HL-60 (cell line): ENCODE measurements at regions not wholly inside any gene's neighbourhood (a gene's known extent, or its start where the extent isn't known, plus 50 kb on each side); places are given as distances from the start of the nearest gene placed in this dataset.

Experiments
- DNase-seq, 2 experiments: peaks; one replicate each; pipeline ENCODE4 v3.0.0-alpha.2; 2010 to 2020; ENCODE audit warnings: low read depth in 1 of 2, low spot score in 1 of 2
- H3K27ac ChIP-seq: fragments of 250-450 bp; sonication (Bioruptor Pico); replicated peaks from 2 replicates; pipeline ENCODE4 v1.5.1; 2020; ENCODE audit warnings: mild to moderate bottlenecking, moderate library complexity
- H3K27me3 ChIP-seq: fragments of 250-450 bp; sonication (Bioruptor Pico); 2 replicates; pipeline ENCODE4 v1.5.1; 2021; ENCODE audit warnings: mild to moderate bottlenecking, moderate library complexity; ENCODE audit not compliant: insufficient read depth, poor library complexity, severe bottlenecking
- H3K4me3 ChIP-seq: replicated peaks from 2 replicates; pipeline ENCODE4 v1.5.1; 2011; ENCODE audit warnings: mild to moderate bottlenecking, control low read depth, low read length; ENCODE audit not compliant: insufficient read depth
- GABPA ChIP-seq: IDR thresholded peaks from 2 replicates; pipeline ENCODE4 v1.6.1; 2012; ENCODE audit warnings: low read depth
- POLR2AphosphoS5 ChIP-seq: IDR thresholded peaks from 2 replicates; pipeline ENCODE4 v1.6.1; 2012; ENCODE audit warnings: low read depth
- SPI1 ChIP-seq: IDR thresholded peaks from 2 replicates; pipeline ENCODE4 v1.6.1; 2012; ENCODE audit warnings: low read depth, mild to moderate bottlenecking, borderline replicate concordance
- TF ChIP-seq, protein P1 (sequence below): IDR thresholded peaks from one replicate; pipeline ENCODE4 v1.5.1; 2011; ENCODE audit warnings: low read length, control low read depth, inconsistent platforms; ENCODE audit not compliant: insufficient read depth
- TF ChIP-seq, protein P2 (sequence below): IDR thresholded peaks from 2 replicates; pipeline ENCODE4 v1.6.1; 2012; ENCODE audit warnings: low read depth; ENCODE audit not compliant: insufficient replicate concordance

DNA sequence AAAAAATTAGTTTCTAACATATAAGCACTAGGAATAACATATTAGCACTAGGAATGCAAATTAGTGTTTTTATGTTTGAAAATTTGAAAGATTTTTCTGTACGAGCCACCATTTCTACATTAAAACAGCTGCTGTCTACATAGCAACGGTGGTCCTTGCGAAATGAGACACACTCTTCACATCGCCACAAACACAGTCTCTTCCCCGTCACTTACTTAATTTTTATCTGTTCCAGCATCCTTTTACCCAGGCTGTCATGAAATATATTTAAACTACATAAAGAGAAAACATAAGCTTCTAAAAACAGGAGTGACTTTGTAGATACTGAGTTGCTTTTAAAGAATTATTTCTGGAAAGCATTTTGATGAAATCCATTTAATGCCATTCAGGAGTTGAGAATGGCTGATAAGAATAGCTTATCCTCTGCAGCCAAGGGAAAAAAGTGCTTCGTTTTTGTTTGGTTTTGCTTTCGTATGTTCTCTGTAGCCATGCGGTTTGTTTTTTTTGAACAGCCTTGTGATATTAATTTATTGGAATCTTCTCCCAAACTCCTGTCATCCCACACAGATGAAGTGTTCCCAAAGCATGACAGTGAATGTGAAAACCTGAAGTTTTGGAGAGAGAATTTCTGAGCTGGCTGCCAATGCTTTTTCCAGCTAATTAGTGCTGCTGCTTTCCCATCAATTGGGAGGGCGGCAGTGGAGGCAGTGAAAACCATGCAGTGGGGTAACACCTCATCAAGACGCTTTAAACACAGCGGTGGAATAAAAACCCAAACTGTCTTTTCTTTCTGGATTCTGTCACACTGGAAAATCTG is 603.7 kb upstream of the ADARB2 start:
- no peak for DNase-seq
- Histone ChIP-seq H3K27ac (no peak overlapping the region), H3K27me3 (no peaks in the 10 kb centered on the region), H3K4me3 (no peak overlapping the region)
- TF ChIP-seq GABPA, result no peak
- TF ChIP-seq SPI1, result no peak
- no peak for TF ChIP-seq POLR2AphosphoS5
- TF ChIP-seq, protein P1, sequence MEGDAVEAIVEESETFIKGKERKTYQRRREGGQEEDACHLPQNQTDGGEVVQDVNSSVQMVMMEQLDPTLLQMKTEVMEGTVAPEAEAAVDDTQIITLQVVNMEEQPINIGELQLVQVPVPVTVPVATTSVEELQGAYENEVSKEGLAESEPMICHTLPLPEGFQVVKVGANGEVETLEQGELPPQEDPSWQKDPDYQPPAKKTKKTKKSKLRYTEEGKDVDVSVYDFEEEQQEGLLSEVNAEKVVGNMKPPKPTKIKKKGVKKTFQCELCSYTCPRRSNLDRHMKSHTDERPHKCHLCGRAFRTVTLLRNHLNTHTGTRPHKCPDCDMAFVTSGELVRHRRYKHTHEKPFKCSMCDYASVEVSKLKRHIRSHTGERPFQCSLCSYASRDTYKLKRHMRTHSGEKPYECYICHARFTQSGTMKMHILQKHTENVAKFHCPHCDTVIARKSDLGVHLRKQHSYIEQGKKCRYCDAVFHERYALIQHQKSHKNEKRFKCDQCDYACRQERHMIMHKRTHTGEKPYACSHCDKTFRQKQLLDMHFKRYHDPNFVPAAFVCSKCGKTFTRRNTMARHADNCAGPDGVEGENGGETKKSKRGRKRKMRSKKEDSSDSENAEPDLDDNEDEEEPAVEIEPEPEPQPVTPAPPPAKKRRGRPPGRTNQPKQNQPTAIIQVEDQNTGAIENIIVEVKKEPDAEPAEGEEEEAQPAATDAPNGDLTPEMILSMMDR, result no peak
- TF ChIP-seq, protein P2, sequence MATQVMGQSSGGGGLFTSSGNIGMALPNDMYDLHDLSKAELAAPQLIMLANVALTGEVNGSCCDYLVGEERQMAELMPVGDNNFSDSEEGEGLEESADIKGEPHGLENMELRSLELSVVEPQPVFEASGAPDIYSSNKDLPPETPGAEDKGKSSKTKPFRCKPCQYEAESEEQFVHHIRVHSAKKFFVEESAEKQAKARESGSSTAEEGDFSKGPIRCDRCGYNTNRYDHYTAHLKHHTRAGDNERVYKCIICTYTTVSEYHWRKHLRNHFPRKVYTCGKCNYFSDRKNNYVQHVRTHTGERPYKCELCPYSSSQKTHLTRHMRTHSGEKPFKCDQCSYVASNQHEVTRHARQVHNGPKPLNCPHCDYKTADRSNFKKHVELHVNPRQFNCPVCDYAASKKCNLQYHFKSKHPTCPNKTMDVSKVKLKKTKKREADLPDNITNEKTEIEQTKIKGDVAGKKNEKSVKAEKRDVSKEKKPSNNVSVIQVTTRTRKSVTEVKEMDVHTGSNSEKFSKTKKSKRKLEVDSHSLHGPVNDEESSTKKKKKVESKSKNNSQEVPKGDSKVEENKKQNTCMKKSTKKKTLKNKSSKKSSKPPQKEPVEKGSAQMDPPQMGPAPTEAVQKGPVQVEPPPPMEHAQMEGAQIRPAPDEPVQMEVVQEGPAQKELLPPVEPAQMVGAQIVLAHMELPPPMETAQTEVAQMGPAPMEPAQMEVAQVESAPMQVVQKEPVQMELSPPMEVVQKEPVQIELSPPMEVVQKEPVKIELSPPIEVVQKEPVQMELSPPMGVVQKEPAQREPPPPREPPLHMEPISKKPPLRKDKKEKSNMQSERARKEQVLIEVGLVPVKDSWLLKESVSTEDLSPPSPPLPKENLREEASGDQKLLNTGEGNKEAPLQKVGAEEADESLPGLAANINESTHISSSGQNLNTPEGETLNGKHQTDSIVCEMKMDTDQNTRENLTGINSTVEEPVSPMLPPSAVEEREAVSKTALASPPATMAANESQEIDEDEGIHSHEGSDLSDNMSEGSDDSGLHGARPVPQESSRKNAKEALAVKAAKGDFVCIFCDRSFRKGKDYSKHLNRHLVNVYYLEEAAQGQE, result no peak

DNA sequence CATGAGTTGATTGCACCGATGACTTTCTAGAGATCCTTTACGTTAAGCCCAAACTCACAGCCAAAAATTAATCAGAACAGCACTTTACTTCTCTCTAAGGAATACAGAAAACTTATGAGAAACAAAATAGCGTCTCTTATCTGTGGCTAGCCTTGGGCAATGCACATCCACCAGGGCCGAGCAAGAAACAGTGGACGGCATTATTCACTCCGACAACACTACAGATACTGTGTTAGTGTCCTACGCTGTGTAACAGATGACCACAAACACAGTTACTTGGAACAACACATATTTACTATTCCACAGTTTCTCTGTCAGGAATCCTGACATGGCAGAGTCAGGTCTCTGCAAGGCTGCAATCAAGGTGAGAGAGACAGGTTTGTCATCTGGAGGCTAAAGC is 598.3 kb upstream of the ADARB2 start:
- H3K27ac ChIP-seq, result no peak overlapping the region
- no peak for TF ChIP-seq POLR2AphosphoS5
- no peak for TF ChIP-seq GABPA
- TF ChIP-seq, protein P1, result no peak
- TF ChIP-seq, protein P2, result no peak
- no peak for TF ChIP-seq SPI1
- H3K4me3 ChIP-seq, result no peak overlapping the region
- DNase-seq, result no peak
- H3K27me3 ChIP-seq, result no peaks in the 10 kb centered on the region

DNA sequence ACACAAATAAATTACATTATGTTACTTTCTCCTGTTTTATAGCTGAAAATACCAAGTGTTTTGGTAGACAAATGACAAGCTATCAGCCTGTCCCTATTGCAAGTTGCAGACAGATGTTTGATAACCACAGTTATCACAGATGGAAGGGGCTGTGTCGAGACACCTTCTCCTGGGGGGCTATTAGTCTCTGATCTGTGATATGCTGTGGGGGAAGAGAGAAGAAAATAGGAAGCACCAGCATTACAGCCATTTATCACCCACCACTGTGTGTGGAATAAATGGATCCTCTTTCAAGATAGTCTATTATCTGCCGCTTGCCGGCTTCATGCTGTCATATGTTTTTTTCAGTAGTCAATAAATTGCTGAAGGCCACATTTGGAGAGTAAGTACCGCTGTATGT is 597.2 kb upstream of the ADARB2 start:
- H3K27ac ChIP-seq, result no peak overlapping the region
- no peaks in the 10 kb centered on the region for H3K27me3 ChIP-seq
- DNase-seq, result no peak
- TF ChIP-seq POLR2AphosphoS5, result no peak
- TF ChIP-seq SPI1, result no peak
- TF ChIP-seq GABPA, result no peak
- TF ChIP-seq, protein P2, result no peak
- TF ChIP-seq, protein P1, result no peak
- no peak overlapping the region for H3K4me3 ChIP-seq
